ENCODE measurements at regions not wholly inside any gene's neighbourhood (a gene's known extent, or its start where the extent isn't known, plus 50 kb on each side); places are given as distances from the start of the nearest gene placed in this dataset.

DNA sequence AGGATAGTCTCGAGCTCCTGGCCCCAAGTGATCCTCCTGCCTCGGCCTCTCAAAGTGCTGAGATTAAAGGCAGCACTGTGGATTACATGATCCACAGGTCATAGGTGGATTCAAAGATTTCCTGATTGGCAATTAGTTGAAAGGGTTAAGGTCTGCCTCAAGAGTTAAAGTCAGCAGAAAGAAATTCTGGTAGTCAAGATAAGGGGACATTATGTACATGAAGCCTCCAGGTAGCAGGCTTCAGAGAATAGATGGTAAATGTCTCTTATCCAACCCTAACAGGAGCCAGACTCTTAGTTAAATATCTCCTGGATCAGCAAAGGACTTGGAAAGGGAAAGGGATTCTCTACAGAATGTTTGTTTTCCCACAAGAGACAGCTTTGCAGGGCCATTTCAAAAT is 93.7 kb downstream of the SKIDA1 start:
- TF ChIP-seq, protein P1, sequence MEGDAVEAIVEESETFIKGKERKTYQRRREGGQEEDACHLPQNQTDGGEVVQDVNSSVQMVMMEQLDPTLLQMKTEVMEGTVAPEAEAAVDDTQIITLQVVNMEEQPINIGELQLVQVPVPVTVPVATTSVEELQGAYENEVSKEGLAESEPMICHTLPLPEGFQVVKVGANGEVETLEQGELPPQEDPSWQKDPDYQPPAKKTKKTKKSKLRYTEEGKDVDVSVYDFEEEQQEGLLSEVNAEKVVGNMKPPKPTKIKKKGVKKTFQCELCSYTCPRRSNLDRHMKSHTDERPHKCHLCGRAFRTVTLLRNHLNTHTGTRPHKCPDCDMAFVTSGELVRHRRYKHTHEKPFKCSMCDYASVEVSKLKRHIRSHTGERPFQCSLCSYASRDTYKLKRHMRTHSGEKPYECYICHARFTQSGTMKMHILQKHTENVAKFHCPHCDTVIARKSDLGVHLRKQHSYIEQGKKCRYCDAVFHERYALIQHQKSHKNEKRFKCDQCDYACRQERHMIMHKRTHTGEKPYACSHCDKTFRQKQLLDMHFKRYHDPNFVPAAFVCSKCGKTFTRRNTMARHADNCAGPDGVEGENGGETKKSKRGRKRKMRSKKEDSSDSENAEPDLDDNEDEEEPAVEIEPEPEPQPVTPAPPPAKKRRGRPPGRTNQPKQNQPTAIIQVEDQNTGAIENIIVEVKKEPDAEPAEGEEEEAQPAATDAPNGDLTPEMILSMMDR (IDR thresholded peaks at IDR 0.05; ENCODE audit: low read depth, low read length), result no peak
- Histone ChIP-seq H3K9me3 (ENCODE audit: control insufficient read depth, insufficient read depth, low read length) (peaks cover 5% of the 10 kb centered on the region), H3K4me3 (ENCODE audit: low read depth, low read length) (no peak overlapping the region), H3K27me3 (ENCODE audit: control insufficient read depth, insufficient read depth, low read length) (no peaks in the 10 kb centered on the region), H3K27ac (ENCODE audit: low read depth, low read length) (no peak overlapping the region)
- no peak for DNase-seq (ENCODE audit: low read depth, low spot score)
- POLR2A ChIA-PET, result no interaction called here
- CTCF ChIA-PET, result interaction anchor here (0.9 kb wide), 1 partner anchor 153 kb away, joined by 3 read pairs; no protein-coding TSS in a partner anchor

DNA sequence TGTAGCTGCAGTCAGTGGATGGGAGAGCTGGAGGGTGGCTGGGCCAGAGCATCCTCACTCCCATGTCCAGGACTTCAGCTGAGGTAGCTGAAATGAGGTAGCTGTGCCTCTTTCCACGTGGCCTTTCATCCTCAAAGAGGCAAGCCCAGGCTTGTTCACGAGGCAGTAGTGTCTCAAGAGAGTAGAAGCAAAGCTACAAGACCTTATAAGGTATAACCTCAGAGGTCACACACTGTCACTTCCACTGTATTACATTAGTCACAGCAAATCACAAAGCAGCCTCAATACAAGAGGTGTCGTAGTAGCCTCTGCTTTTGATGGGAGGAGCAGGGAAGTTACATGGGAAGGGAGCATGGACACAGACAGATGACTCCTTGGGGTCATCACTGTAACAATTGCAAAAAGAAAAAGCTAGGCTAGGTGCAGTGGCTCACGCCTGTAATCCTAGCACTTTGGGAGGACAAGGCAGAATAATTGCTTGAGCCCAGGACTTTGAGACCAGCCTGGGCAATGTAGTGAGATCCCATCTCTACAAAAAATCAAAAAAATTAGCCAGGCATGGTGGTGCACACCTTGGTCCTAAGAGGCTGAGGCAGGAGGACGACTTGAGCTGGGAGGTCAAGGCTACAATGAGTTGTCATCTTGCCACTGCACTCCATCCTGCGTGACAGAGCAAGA is 97.5 kb downstream of the SKIDA1 start:
- POLR2A ChIA-PET, result no interaction called here
- Histone ChIP-seq H3K9me3 (ENCODE audit: control insufficient read depth, insufficient read depth, low read length) (peaks cover 8% of the 10 kb centered on the region), H3K4me3 (ENCODE audit: low read depth, low read length) (no peak overlapping the region), H3K27ac (ENCODE audit: low read depth, low read length) (no peak overlapping the region), H3K27me3 (ENCODE audit: control insufficient read depth, insufficient read depth, low read length) (no peaks in the 10 kb centered on the region)
- CTCF ChIA-PET, result no interaction called here
- DNase-seq (ENCODE audit: low read depth, low spot score), result no peak
- TF ChIP-seq, protein P1 (IDR thresholded peaks at IDR 0.05; ENCODE audit: low read depth, low read length), result no peak

DNA sequence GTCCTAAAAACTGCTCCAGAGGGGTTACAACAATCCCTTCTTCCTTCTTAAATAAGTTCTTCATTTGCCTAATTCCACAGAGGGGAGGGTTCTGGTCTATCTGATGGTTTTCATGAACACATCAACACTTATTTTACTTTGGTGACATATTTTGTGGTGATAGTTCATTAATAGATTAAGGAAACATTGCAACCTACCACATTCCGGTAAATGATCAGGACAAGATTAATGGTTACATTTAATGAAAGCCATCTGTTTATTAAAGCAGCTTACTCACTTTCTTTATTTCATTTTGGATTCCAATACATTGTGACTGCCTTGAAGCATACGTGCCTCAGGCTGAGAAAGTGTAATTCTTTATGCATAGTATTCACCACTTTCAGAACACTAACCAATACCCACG is 101.0 kb downstream of the SKIDA1 start:
- Histone ChIP-seq H3K4me3 (ENCODE audit: low read depth, low read length) (no peak overlapping the region), H3K27me3 (ENCODE audit: control insufficient read depth, insufficient read depth, low read length) (no peaks in the 10 kb centered on the region), H3K27ac (ENCODE audit: low read depth, low read length) (no peak overlapping the region), H3K9me3 (ENCODE audit: control insufficient read depth, insufficient read depth, low read length) (peaks cover 8% of the 10 kb centered on the region)
- CTCF ChIA-PET, result interaction anchor here (0.5 kb wide), 1 partner anchor 25 kb away, joined by 4 read pairs; no protein-coding TSS in a partner anchor
- DNase-seq (ENCODE audit: low read depth, low spot score), result no peak
- TF ChIP-seq, protein P1 (IDR thresholded peaks at IDR 0.05; ENCODE audit: low read depth, low read length), result no peak
- POLR2A ChIA-PET, result interaction anchor here (0.6 kb wide), 1 partner anchor 48 kb away, joined by 3 read pairs; no protein-coding TSS in a partner anchor

DNA sequence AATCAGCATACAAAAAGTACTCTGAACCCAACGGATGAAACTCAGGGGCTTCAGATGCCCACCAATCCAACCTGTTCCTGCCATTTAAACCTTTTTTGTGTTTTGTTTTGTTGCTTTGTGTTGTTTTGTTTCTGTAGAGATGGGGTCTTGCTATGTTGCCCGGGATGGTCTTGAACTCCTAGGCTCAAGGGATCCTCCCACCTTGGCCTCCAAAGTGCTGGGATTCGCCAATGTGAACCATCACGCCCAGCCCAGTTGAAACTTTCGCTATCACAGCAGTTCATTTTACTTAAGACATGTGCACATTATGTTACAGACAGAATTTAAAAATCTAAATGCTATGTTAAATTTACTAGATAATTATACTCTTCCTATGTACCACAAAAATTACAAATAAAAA is 101.6 kb downstream of the SKIDA1 start:
- no peak overlapping the region for H3K27ac ChIP-seq (ENCODE audit: low read depth, low read length)
- no peak overlapping the region for H3K4me3 ChIP-seq (ENCODE audit: low read depth, low read length)
- CTCF ChIA-PET, result no interaction called here
- POLR2A ChIA-PET, result no interaction called here
- H3K9me3 ChIP-seq (ENCODE audit: control insufficient read depth, insufficient read depth, low read length), result peaks cover 8% of the 10 kb centered on the region
- no peak for DNase-seq (ENCODE audit: low read depth, low spot score)
- H3K27me3 ChIP-seq (ENCODE audit: control insufficient read depth, insufficient read depth, low read length), result no peaks in the 10 kb centered on the region
- TF ChIP-seq, protein P1 (IDR thresholded peaks at IDR 0.05; ENCODE audit: low read depth, low read length), result no peak

DNA sequence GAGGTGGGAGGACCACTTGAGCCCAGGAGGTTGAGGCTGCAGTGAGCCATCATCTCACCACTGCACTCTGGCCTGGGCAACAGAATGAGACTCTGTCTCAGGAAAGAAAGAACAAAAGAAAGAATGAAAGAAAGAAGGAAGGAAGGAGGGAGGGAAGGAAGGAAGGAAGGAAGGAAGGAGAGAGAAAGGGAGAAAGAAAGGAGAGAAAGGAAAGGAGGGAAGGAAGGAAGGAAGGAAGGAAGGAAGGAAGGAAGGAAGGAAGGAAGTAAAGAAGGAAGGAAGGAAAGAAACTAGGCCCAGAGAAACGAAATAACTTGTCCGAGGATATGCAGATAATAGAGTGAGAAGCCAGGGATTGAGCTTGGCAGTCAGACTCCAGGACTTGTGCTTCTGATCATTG is 102.1 kb downstream of the SKIDA1 start:
- no peak overlapping the region for H3K27ac ChIP-seq (ENCODE audit: low read depth, low read length)
- no peaks in the 10 kb centered on the region for H3K27me3 ChIP-seq (ENCODE audit: control insufficient read depth, insufficient read depth, low read length)
- CTCF ChIA-PET, result interaction anchor here (0.6 to 0.7 kb wide), 2 partner anchors 155 to 187 kb away, joined by 4 read pairs; no protein-coding TSS in a partner anchor
- no peak overlapping the region for H3K4me3 ChIP-seq (ENCODE audit: low read depth, low read length)
- POLR2A ChIA-PET, result interaction anchor here (0.7 kb wide), 1 partner anchor 89 kb away, joined by 7 read pairs; no protein-coding TSS in a partner anchor
- no peak for DNase-seq (ENCODE audit: low read depth, low spot score)
- peaks cover 7% of the 10 kb centered on the region for H3K9me3 ChIP-seq (ENCODE audit: control insufficient read depth, insufficient read depth, low read length)
- TF ChIP-seq, protein P1 (IDR thresholded peaks at IDR 0.05; ENCODE audit: low read depth, low read length), result no peak

All from AG04450 (cell line).